HCT116 (cell line): ENCODE measurements at regions not wholly inside any gene's neighbourhood (a gene's known extent, or its start where the extent isn't known, plus 50 kb on each side); places are given as distances from the start of the nearest gene placed in this dataset.

Source experiments
- ATAC-seq: fragments of 200-7000 bp; cut with Tn5 transposase; 2 replicates; pipeline ENCODE4 v1.9.1; 2020; ENCODE audit warnings: mild to moderate bottlenecking, moderate library complexity
- BruUV-seq: library from RNA; stranded (reverse); fragments of 400-500 nt; replicated peaks from 2 replicates; lab custom pipeline; 2021; lab: Mats Ljungman, UMichigan
- CTCF ChIA-PET: fragments of 300-600 bp; sonication (Branson Sonifier 250); formaldehyde crosslinking; loops from one replicate; lab custom pipeline; 2021; ENCODE audit warnings: antibody characterized with exemption; lab: Charles Lee
- POLR2A ChIA-PET: fragments of 300-600, 350-600 bp; sonication (Branson Sonifier 250); formaldehyde crosslinking; loops from one replicate; lab custom pipeline; 2021; ENCODE audit warnings: antibody characterized with exemption; lab: Charles Lee
- RAD21 ChIA-PET, 2 experiments: fragments of 300-600 bp; sonication (Branson Sonifier 250); formaldehyde crosslinking; loops; one replicate each; lab custom pipeline; 2023; ENCODE audit warnings: low total read pairs in 2 of 2; ENCODE audit not compliant: uncharacterized antibody in 2 of 2, unreplicated experiment in 2 of 2, low non-redundant PET in 1 of 2; lab: Charles Lee
- DNase-seq: peaks from one replicate; pipeline ENCODE4 v3.0.0-alpha.2; 2010; ENCODE audit warnings: low read depth, low spot score
- H2AFZ ChIP-seq: fragments of 200-600 bp; shearing (Covaris generic), sonication (generic); 2 replicates; pipeline ENCODE4 v1.6.1; 2017; ENCODE audit warnings: low read depth, mixed run types, mixed read lengths, antibody characterized with exemption, low read length; ENCODE audit not compliant: poor library complexity, severe bottlenecking
- H3K27ac ChIP-seq: 2 replicates; pipeline ENCODE4 v1.5.1; 2012; ENCODE audit warnings: low read depth, low read length
- H3K27me3 ChIP-seq: fragments of 200-600 bp; sonication (generic); 2 replicates; pipeline ENCODE4 v1.6.1; 2016; ENCODE audit warnings: mixed run types, low read length, mixed read lengths; ENCODE audit not compliant: insufficient read depth
- H3K36me3 ChIP-seq, 2 experiments: fragments of 200-500 bp in 1 of 2; fragments of 200-600 bp in 1 of 2; sonication (Bioruptor generic) in 1 of 2; sonication (generic) in 1 of 2; 2 replicates each; pipeline versions ENCODE4 v1.5.1 to v1.6.1; 2014 to 2016; ENCODE audit warnings: low read length in 2 of 2, inconsistent platforms in 1 of 2, mixed read lengths in 1 of 2, mixed run types in 1 of 2; ENCODE audit not compliant: insufficient read depth in 2 of 2, control insufficient read depth in 1 of 2
- H3K4me1 ChIP-seq, 2 experiments: fragments of 200-600 bp in 1 of 2; sonication (generic) in 1 of 2; 2 replicates each; pipeline versions ENCODE4 v1.5.1 to v1.6.1; 2012 to 2017; ENCODE audit warnings: low read length in 2 of 2, inconsistent platforms in 1 of 2, mild to moderate bottlenecking in 1 of 2, mixed read lengths in 1 of 2, mixed run types in 1 of 2, moderate library complexity in 1 of 2; ENCODE audit not compliant: insufficient read depth in 2 of 2, control insufficient read depth in 1 of 2
- H3K4me2 ChIP-seq: fragments of 200-600 bp; sonication (generic); 2 replicates; pipeline ENCODE4 v1.6.1; 2017; ENCODE audit warnings: mixed run types, low read length, mixed read lengths
- H3K4me3 ChIP-seq, 2 experiments: fragments of 200-600 bp in 1 of 2; sonication (generic) in 1 of 2; replicated peaks in 1 of 2; 2 replicates each; pipeline ENCODE4 v1.5.1; 2011 to 2016; ENCODE audit warnings: low read length in 2 of 2, control low read depth in 1 of 2, low read depth in 1 of 2, mild to moderate bottlenecking in 1 of 2, mixed read lengths in 1 of 2, mixed run types in 1 of 2
- H3K79me2 ChIP-seq: fragments of 200-600 bp; sonication (generic); 2 replicates; pipeline ENCODE4 v1.6.1; 2017; ENCODE audit warnings: mild to moderate bottlenecking, mixed run types, low read length, moderate library complexity, mixed read lengths; ENCODE audit not compliant: insufficient read depth
- H3K9ac ChIP-seq: fragments of 200-600 bp; sonication (generic); 2 replicates; pipeline ENCODE4 v1.6.1; 2016; ENCODE audit warnings: low read length, mixed read lengths
- H3K9me2 ChIP-seq: fragments of 200-600 bp; sonication (generic), shearing (Covaris generic); 2 replicates; pipeline ENCODE4 v1.6.1; 2017; ENCODE audit warnings: mixed run types, mild to moderate bottlenecking, moderate library complexity; ENCODE audit not compliant: insufficient read depth
- H3K9me3 ChIP-seq, 2 experiments: fragments of 200-500 bp in 1 of 2; fragments of 200-600 bp in 1 of 2; sonication (Bioruptor generic) in 1 of 2; sonication (generic) in 1 of 2; 2 replicates each; pipeline ENCODE4 v1.6.1; 2014 to 2017; ENCODE audit warnings: low read length in 2 of 2, mixed read lengths in 2 of 2, inconsistent platforms in 1 of 2, low read depth in 1 of 2, mild to moderate bottlenecking in 1 of 2, mixed run types in 1 of 2, moderate library complexity in 1 of 2; ENCODE audit not compliant: control insufficient read depth in 1 of 2, insufficient read depth in 1 of 2
- H4K20me1 ChIP-seq: fragments of 200-600 bp; sonication (generic), shearing (Covaris generic); 2 replicates; pipeline ENCODE4 v1.6.1; 2017; ENCODE audit warnings: mixed run types, mild to moderate bottlenecking, moderate library complexity; ENCODE audit not compliant: insufficient read depth
- CBX3 ChIP-seq: IDR thresholded peaks from 2 replicates; pipeline ENCODE4 v1.6.1; 2012; ENCODE audit warnings: low read depth
- CEBPB ChIP-seq: IDR thresholded peaks from 2 replicates; pipeline ENCODE4 v1.6.1; 2012; ENCODE audit warnings: low read depth
- FOSL1 ChIP-seq: IDR thresholded peaks from 2 replicates; pipeline ENCODE4 v1.6.1; 2012; ENCODE audit warnings: low read depth
- SIN3A ChIP-seq: IDR thresholded peaks from 2 replicates; pipeline ENCODE4 v1.6.1; 2012; ENCODE audit warnings: low read depth
- SRF ChIP-seq: IDR thresholded peaks from 2 replicates; pipeline ENCODE4 v1.6.1; 2012; ENCODE audit warnings: low read depth
- TCF7L2 ChIP-seq: IDR thresholded peaks from 2 replicates; pipeline ENCODE4 v1.7.0; 2011; ENCODE audit warnings: borderline replicate concordance, inconsistent platforms; ENCODE audit not compliant: insufficient read depth, insufficient read length; ENCODE audit errors: extremely low read depth
- YY1 ChIP-seq: IDR thresholded peaks from 2 replicates; pipeline ENCODE4 v1.6.1; 2011; ENCODE audit warnings: low read length, low read depth, moderate library complexity, mild to moderate bottlenecking; ENCODE audit not compliant: insufficient replicate concordance; ENCODE audit errors: extremely low read depth
- intact Hi-C: fragments of 100-400 bp; cut with micrococcal nuclease; formaldehyde crosslinking; loops from 2 replicates; pipeline ENCODE4 v1.10.0; 2022
- TF ChIP-seq, protein P1 (sequence below): IDR thresholded peaks from 2 replicates; pipeline ENCODE4 v1.6.1; 2011; ENCODE audit warnings: mild to moderate bottlenecking, low read length, moderate library complexity; ENCODE audit not compliant: insufficient replicate concordance; ENCODE audit errors: extremely low read depth
- TF ChIP-seq, protein P2 (sequence below), 3 experiments: fragments of 200-600 bp in 1 of 3; sonication (generic) in 1 of 3; IDR thresholded peaks in 2 of 3; conservative IDR thresholded peaks in 1 of 3; 2 replicates each; pipeline ENCODE4 v1.5.1; 2012 to 2017; ENCODE audit warnings: low read depth in 2 of 3, low read length in 2 of 3, antibody characterized with exemption in 1 of 3, borderline replicate concordance in 1 of 3, control low read depth in 1 of 3, mild to moderate bottlenecking in 1 of 3, mixed read lengths in 1 of 3, mixed run types in 1 of 3, moderate library complexity in 1 of 3; ENCODE audit not compliant: insufficient read depth in 1 of 3
- TF ChIP-seq, protein P3 (sequence below): IDR thresholded peaks from 2 replicates; pipeline ENCODE4 v1.6.1; 2012; ENCODE audit warnings: low read depth
- TF ChIP-seq, protein P4 (sequence below): IDR thresholded peaks from 2 replicates; pipeline ENCODE4 v1.6.1; 2012

DNA sequence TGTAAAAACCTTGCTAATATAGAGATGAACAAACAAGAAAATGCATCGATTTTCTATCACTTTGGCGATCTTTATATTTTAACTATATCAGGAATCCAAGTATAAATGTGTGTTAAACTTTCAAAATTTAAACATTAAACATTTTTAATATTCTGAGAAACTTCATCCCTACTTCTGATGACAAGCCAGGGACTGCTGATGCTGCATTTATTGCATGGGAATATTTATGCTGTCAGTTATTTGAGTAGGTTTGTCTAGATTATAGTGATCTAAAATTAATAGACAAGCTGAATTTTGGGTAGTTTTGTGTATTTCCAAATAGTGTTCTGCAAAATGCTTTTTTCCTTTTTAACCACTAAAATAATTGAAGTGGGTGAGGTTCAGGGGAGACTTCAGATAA lies 175.3 kb downstream of the LEPR start:
- Histone ChIP-seq H3K79me2 (no peaks in the 10 kb centered on the region), H3K4me1 (no peaks in the 10 kb centered on the region), H3K9ac (no peak overlapping the region), H2AFZ (no peak overlapping the region), H4K20me1 (no peaks in the 10 kb centered on the region), H3K27me3 (no peaks in the 10 kb centered on the region), H3K4me2 (no peak overlapping the region), H3K27ac (no peak overlapping the region), H3K9me2 (no peaks in the 10 kb centered on the region), H3K4me3 (no peak overlapping the region), H3K9me3 (no peaks in the 10 kb centered on the region), H3K36me3 (no peaks in the 10 kb centered on the region)
- no peak for TF ChIP-seq YY1
- BruUV-seq: no TSS peak
- no peak for DNase-seq
- intact Hi-C loops: no loop called here
- POLR2A ChIA-PET: no interaction called here
- RAD21 ChIA-PET: no interaction called here
- CTCF ChIA-PET: no interaction called here
- ATAC-seq: no peak

DNA sequence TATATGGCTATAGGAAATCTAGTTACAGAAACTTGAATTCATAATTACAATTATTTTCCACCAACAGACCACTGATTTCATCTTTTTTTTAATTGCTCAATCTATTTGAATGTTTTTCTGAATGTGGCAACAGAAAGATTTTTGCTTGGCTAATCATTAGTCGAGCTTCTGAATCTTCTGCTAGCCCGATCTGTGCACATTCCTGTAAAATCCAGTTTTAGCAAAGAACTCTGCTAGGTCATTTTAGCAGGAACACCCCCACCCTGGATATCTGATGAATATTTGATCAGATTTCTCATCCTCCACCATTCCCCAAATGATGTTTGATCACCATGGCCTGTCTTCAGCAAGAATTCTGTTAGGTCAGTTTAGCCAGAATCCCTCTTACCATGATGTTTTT lies 176.3 kb downstream of the LEPR start:
- Histone ChIP-seq H3K4me1 (no peaks in the 10 kb centered on the region), H3K9me2 (no peaks in the 10 kb centered on the region), H2AFZ (no peak overlapping the region), H3K36me3 (no peaks in the 10 kb centered on the region), H3K9ac (no peak overlapping the region), H3K4me3 (no peak overlapping the region), H3K4me2 (no peak overlapping the region), H3K27ac (no peak overlapping the region), H4K20me1 (no peaks in the 10 kb centered on the region), H3K27me3 (no peaks in the 10 kb centered on the region), H3K79me2 (no peaks in the 10 kb centered on the region), H3K9me3 (no peaks in the 10 kb centered on the region)
- intact Hi-C loops: no loop called here
- CTCF ChIA-PET: no interaction called here
- BruUV-seq: no TSS peak
- ATAC-seq (no peak), DNase-seq (no peak)
- RAD21 ChIA-PET: no interaction called here
- POLR2A ChIA-PET: no interaction called here
- TF ChIP-seq CBX3 (no peak), TCF7L2 (no peak), SIN3A (no peak), YY1 (no peak), CEBPB (no peak), FOSL1 (no peak), SRF (no peak)
- TF ChIP-seq, protein P1, sequence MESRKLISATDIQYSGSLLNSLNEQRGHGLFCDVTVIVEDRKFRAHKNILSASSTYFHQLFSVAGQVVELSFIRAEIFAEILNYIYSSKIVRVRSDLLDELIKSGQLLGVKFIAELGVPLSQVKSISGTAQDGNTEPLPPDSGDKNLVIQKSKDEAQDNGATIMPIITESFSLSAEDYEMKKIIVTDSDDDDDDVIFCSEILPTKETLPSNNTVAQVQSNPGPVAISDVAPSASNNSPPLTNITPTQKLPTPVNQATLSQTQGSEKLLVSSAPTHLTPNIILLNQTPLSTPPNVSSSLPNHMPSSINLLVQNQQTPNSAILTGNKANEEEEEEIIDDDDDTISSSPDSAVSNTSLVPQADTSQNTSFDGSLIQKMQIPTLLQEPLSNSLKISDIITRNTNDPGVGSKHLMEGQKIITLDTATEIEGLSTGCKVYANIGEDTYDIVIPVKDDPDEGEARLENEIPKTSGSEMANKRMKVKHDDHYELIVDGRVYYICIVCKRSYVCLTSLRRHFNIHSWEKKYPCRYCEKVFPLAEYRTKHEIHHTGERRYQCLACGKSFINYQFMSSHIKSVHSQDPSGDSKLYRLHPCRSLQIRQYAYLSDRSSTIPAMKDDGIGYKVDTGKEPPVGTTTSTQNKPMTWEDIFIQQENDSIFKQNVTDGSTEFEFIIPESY: no peak
- TF ChIP-seq, protein P2, sequence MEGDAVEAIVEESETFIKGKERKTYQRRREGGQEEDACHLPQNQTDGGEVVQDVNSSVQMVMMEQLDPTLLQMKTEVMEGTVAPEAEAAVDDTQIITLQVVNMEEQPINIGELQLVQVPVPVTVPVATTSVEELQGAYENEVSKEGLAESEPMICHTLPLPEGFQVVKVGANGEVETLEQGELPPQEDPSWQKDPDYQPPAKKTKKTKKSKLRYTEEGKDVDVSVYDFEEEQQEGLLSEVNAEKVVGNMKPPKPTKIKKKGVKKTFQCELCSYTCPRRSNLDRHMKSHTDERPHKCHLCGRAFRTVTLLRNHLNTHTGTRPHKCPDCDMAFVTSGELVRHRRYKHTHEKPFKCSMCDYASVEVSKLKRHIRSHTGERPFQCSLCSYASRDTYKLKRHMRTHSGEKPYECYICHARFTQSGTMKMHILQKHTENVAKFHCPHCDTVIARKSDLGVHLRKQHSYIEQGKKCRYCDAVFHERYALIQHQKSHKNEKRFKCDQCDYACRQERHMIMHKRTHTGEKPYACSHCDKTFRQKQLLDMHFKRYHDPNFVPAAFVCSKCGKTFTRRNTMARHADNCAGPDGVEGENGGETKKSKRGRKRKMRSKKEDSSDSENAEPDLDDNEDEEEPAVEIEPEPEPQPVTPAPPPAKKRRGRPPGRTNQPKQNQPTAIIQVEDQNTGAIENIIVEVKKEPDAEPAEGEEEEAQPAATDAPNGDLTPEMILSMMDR (IDR thresholded peaks at IDR 0.05 in 2 of 3, conservative IDR thresholded peaks at IDR 0.05 in 1 of 3; ENCODE audit: borderline replicate concordance in 1 of 3, insufficient read depth in 1 of 3, low read depth in 2 of 3, low read length in 2 of 3): no peak
- TF ChIP-seq, protein P3, sequence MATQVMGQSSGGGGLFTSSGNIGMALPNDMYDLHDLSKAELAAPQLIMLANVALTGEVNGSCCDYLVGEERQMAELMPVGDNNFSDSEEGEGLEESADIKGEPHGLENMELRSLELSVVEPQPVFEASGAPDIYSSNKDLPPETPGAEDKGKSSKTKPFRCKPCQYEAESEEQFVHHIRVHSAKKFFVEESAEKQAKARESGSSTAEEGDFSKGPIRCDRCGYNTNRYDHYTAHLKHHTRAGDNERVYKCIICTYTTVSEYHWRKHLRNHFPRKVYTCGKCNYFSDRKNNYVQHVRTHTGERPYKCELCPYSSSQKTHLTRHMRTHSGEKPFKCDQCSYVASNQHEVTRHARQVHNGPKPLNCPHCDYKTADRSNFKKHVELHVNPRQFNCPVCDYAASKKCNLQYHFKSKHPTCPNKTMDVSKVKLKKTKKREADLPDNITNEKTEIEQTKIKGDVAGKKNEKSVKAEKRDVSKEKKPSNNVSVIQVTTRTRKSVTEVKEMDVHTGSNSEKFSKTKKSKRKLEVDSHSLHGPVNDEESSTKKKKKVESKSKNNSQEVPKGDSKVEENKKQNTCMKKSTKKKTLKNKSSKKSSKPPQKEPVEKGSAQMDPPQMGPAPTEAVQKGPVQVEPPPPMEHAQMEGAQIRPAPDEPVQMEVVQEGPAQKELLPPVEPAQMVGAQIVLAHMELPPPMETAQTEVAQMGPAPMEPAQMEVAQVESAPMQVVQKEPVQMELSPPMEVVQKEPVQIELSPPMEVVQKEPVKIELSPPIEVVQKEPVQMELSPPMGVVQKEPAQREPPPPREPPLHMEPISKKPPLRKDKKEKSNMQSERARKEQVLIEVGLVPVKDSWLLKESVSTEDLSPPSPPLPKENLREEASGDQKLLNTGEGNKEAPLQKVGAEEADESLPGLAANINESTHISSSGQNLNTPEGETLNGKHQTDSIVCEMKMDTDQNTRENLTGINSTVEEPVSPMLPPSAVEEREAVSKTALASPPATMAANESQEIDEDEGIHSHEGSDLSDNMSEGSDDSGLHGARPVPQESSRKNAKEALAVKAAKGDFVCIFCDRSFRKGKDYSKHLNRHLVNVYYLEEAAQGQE: no peak
- TF ChIP-seq, protein P4, sequence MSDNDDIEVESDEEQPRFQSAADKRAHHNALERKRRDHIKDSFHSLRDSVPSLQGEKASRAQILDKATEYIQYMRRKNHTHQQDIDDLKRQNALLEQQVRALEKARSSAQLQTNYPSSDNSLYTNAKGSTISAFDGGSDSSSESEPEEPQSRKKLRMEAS: no peak
